A549 (cell line): ENCODE measurements at regions not wholly inside any gene's neighbourhood (a gene's known extent, or its start where the extent isn't known, plus 50 kb on each side); places are given as distances from the start of the nearest gene placed in this dataset.

Source experiments
- CEBPB ChIP-seq, 2 experiments: fragments of >200 bp in 1 of 2; sonication (Bioruptor Twin) in 1 of 2; formaldehyde crosslinking in 1 of 2; IDR thresholded peaks; 2 replicates each; pipeline ENCODE4 v1.6.1; 2012 to 2016
- CHD2 ChIP-seq: fragments of 150-350 bp; IDR thresholded peaks from 2 replicates; pipeline ENCODE4 v1.6.1; 2014; ENCODE audit warnings: low read length; ENCODE audit not compliant: partially characterized antibody
- CTCF ChIP-seq: fragments of >200 bp; sonication (Bioruptor Twin); formaldehyde crosslinking; IDR thresholded peaks from 3 replicates; pipeline ENCODE4 v1.5.1; 2016
- KDM1A ChIP-seq: fragments of 200-600 bp; sonication (generic); IDR thresholded peaks from 2 replicates; pipeline ENCODE4 v1.6.1; 2016; ENCODE audit warnings: low read depth, mild to moderate bottlenecking
- KDM5A ChIP-seq: fragments of 200-600 bp; sonication (generic); IDR thresholded peaks from 2 replicates; pipeline ENCODE4 v1.6.1; 2016; ENCODE audit warnings: antibody characterized with exemption, mild to moderate bottlenecking
- MAFK ChIP-seq: fragments of 450-650 bp; IDR thresholded peaks from 2 replicates; pipeline ENCODE4 v1.6.1; 2014; ENCODE audit not compliant: partially characterized antibody
- MAX ChIP-seq: IDR thresholded peaks from 2 replicates; pipeline ENCODE4 v1.6.1; 2012
- POLR2A ChIP-seq: IDR thresholded peaks from 2 replicates; pipeline ENCODE4 v1.6.1; 2012; ENCODE audit warnings: mild to moderate bottlenecking, low read length
- RAD21 ChIP-seq, 2 experiments: fragments of >200 bp in 1 of 2; sonication (Bioruptor Twin) in 1 of 2; formaldehyde crosslinking in 1 of 2; IDR thresholded peaks in 1 of 2; conservative IDR thresholded peaks in 1 of 2; 2 replicates in 1 of 2; 3 replicates in 1 of 2; pipeline ENCODE4 v1.6.1; 2012 to 2018; ENCODE audit warnings: inconsistent platforms in 1 of 2
- SREBF2 ChIP-seq: fragments of 450-650 bp; IDR thresholded peaks from 2 replicates; pipeline ENCODE4 v1.6.1; 2014; ENCODE audit warnings: mild to moderate bottlenecking, moderate library complexity
- ZNF302 ChIP-seq: fragments of 250-450 bp; sonication (Bioruptor Pico); IDR thresholded peaks from 2 replicates; pipeline ENCODE4 v1.9.0; 2021; ENCODE audit warnings: inconsistent platforms, mild to moderate bottlenecking, moderate library complexity

- TF ChIP-seq SREBF2 (no peak), RAD21 (conservative IDR thresholded peaks at IDR 0.05 in 1 of 2, IDR thresholded peaks at IDR 0.05 in 1 of 2) (no peak), CEBPB (IDR thresholded peaks at IDR 0.05) (no peak), CHD2 (no peak), CTCF (no peak), KDM5A (no peak), MAX (no peak), KDM1A (no peak), POLR2A (no peak), ZNF302 (no peak), MAFK (no peak)
Measured at GRCh38 chr15:56804279-56804678, 71.0 kb upstream of the ZNF280D start.
